Neuronal stem cell (in vitro differentiated cells): ENCODE measurements at regions not wholly inside any gene's neighbourhood (a gene's known extent, or its start where the extent isn't known, plus 50 kb on each side); places are given as distances from the start of the nearest gene placed in this dataset.

Source experiments
- DNase-seq: peaks from one replicate; pipeline ENCODE4 v3.0.0-alpha.2; 2013; ENCODE audit warnings: low spot score
- H2AFZ ChIP-seq: one replicate; pipeline ENCODE4 v1.6.1; 2013; ENCODE audit warnings: mild to moderate bottlenecking, low read length, inconsistent platforms
- H2AK5ac ChIP-seq: 2 replicates; pipeline ENCODE4 v1.6.1; 2013; ENCODE audit warnings: low read depth, mild to moderate bottlenecking, inconsistent platforms, low read length, moderate library complexity, mixed read lengths
- H2BK120ac ChIP-seq: 2 replicates; pipeline ENCODE4 v1.6.1; 2013; ENCODE audit warnings: low read depth, mild to moderate bottlenecking, inconsistent platforms, low read length, moderate library complexity, mixed read lengths
- H2BK12ac ChIP-seq: one replicate; pipeline ENCODE4 v1.6.1; 2013; ENCODE audit warnings: low read length, inconsistent platforms
- H2BK15ac ChIP-seq: 2 replicates; pipeline ENCODE4 v1.6.1; 2013; ENCODE audit warnings: mild to moderate bottlenecking, low read length, inconsistent platforms, mixed read lengths
- H2BK5ac ChIP-seq: one replicate; pipeline ENCODE4 v1.6.1; 2013; ENCODE audit warnings: inconsistent platforms, mild to moderate bottlenecking, low read length, moderate library complexity
- H3K14ac ChIP-seq: one replicate; pipeline ENCODE4 v1.6.1; 2013; ENCODE audit warnings: low read length, inconsistent platforms
- H3K18ac ChIP-seq: 2 replicates; pipeline ENCODE4 v1.6.1; 2013; ENCODE audit warnings: low read length, inconsistent platforms
- H3K23ac ChIP-seq: 2 replicates; pipeline ENCODE4 v1.6.1; 2013; ENCODE audit warnings: low read depth, mild to moderate bottlenecking, mixed read lengths, low read length, inconsistent platforms; ENCODE audit not compliant: poor library complexity
- H3K27ac ChIP-seq: replicated peaks from 3 replicates; pipeline ENCODE4 v1.5.1; 2013; ENCODE audit warnings: low read length, inconsistent platforms
- H3K27me3 ChIP-seq, 3 experiments: 2 replicates each; pipeline ENCODE4 v1.6.1; 2013; ENCODE audit warnings: low read length in 3 of 3, mild to moderate bottlenecking in 2 of 3, inconsistent platforms in 1 of 3, low read depth in 1 of 3, mixed read lengths in 1 of 3, moderate library complexity in 1 of 3; ENCODE audit not compliant: control insufficient read depth in 3 of 3, insufficient read depth in 3 of 3
- H3K36me3 ChIP-seq, 2 donors: replicated peaks in 1 of 2; 2 replicates each; pipeline ENCODE4 v1.6.1; 2013; ENCODE audit warnings: low read length in 2 of 2; ENCODE audit not compliant: control insufficient read depth in 2 of 2, insufficient read depth in 2 of 2
- H3K4ac ChIP-seq: 2 replicates; pipeline ENCODE4 v1.6.1; 2013; ENCODE audit warnings: inconsistent platforms, mild to moderate bottlenecking, low read length, moderate library complexity
- H3K4me1 ChIP-seq, 2 donors: 1 replicate in 1 of 2; 2 replicates in 1 of 2; pipeline ENCODE4 v1.6.1; 2013; ENCODE audit warnings: low read length in 2 of 2, low read depth in 1 of 2; ENCODE audit not compliant: control insufficient read depth in 2 of 2, insufficient read depth in 1 of 2
- H3K4me2 ChIP-seq: one replicate; pipeline ENCODE4 v1.6.1; 2013; ENCODE audit warnings: mild to moderate bottlenecking, low read length, inconsistent platforms; ENCODE audit not compliant: insufficient read depth, poor library complexity, severe bottlenecking
- H3K4me3 ChIP-seq, 2 donors: 2 replicates each; pipeline ENCODE4 v1.5.1; 2013; ENCODE audit warnings: low read length in 2 of 2, mild to moderate bottlenecking in 2 of 2, inconsistent platforms in 1 of 2, moderate library complexity in 1 of 2
- H3K79me1 ChIP-seq: one replicate; pipeline ENCODE4 v1.6.1; 2013; ENCODE audit warnings: low read depth, mild to moderate bottlenecking, inconsistent platforms, low read length, moderate library complexity
- H3K9ac ChIP-seq: one replicate; pipeline ENCODE4 v1.6.1; 2013; ENCODE audit warnings: mild to moderate bottlenecking, low read depth, low read length, inconsistent platforms; ENCODE audit not compliant: poor library complexity
- H3K9me3 ChIP-seq, 2 donors: replicated peaks in 1 of 2; 2 replicates each; pipeline versions ENCODE3 to v1.6.1; 2013; ENCODE audit warnings: low read length in 2 of 2, mild to moderate bottlenecking in 2 of 2, inconsistent platforms in 1 of 2, low read depth in 1 of 2, mixed read lengths in 1 of 2, moderate library complexity in 1 of 2; ENCODE audit not compliant: control insufficient read depth in 2 of 2, insufficient read depth in 1 of 2
- H4K8ac ChIP-seq: one replicate; pipeline ENCODE4 v1.6.1; 2013; ENCODE audit warnings: low read depth, mild to moderate bottlenecking, inconsistent platforms, low read length, moderate library complexity
- H4K91ac ChIP-seq: one replicate; pipeline ENCODE4 v1.6.1; 2013; ENCODE audit warnings: low read length, low read depth, mild to moderate bottlenecking, inconsistent platforms; ENCODE audit not compliant: poor library complexity
- WGBS, 2 donors: extraction: QIAGEN DNeasy Blood & Tissue Kit; methylation state at CpG; one replicate each; pipeline ENCODE4 v1.1.7; 2013; ENCODE audit warnings: missing lambda C conversion rate in 2 of 2, mixed read lengths in 1 of 2; ENCODE audit not compliant: insufficient read length in 2 of 2, insufficient replicate concordance in 1 of 2; ENCODE audit errors: extremely low coverage in 2 of 2; 5-methylcytosine and 5-hydroxymethylcytosine counted together

GRCh38 chr5:52043543-52043942 is 660.3 kb downstream of the ISL1 start:
- Histone ChIP-seq H3K14ac (no peak overlapping the region), H2BK12ac (no peak overlapping the region), H3K9me3 (no peaks in the 10 kb centered on the region), H2AK5ac (no peak overlapping the region), H3K4ac (no peak overlapping the region), H2BK15ac (no peak overlapping the region), H3K27me3 (no peaks in the 10 kb centered on the region), H4K8ac (no peak overlapping the region), H3K4me1 (peaks cover 0 to 8% of the 10 kb centered on the region in 2 donors), H2BK5ac (no peak overlapping the region), H3K4me2 (no peak overlapping the region), H3K27ac (no peak overlapping the region), H3K23ac (no peak overlapping the region), H3K36me3 (no peaks in the 10 kb centered on the region), H3K79me1 (no peaks in the 10 kb centered on the region), H4K91ac (no peak overlapping the region), H3K18ac (no peak overlapping the region), H3K9ac (no peak overlapping the region), H2BK120ac (no peak overlapping the region), H3K4me3 (no peak overlapping the region), H2AFZ (no peak overlapping the region)
- DNase-seq: no peak
- no CpG with 5 or more reads among the region's 3 CpGs for WGBS, 2 donors

- Histone ChIP-seq H2AFZ (no peak overlapping the region), H3K4ac (no peak overlapping the region), H3K18ac (no peak overlapping the region), H2BK120ac (no peak overlapping the region), H2AK5ac (no peak overlapping the region), H3K27me3 (no peaks in the 10 kb centered on the region), H3K14ac (no peak overlapping the region), H3K4me3 (no peak overlapping the region), H2BK12ac (no peak overlapping the region), H2BK15ac (no peak overlapping the region), H3K23ac (no peak overlapping the region), H4K8ac (no peak overlapping the region), H3K36me3 (no peaks in the 10 kb centered on the region), H3K9me3 (no peaks in the 10 kb centered on the region), H4K91ac (no peak overlapping the region), H3K27ac (no peak overlapping the region), H3K9ac (no peak overlapping the region), H2BK5ac (no peak overlapping the region), H3K4me2 (no peak overlapping the region), H3K4me1 (no peaks in the 10 kb centered on the region), H3K79me1 (no peaks in the 10 kb centered on the region)
- no peak for DNase-seq
- WGBS, 2 donors: no CpG with 5 or more reads among the region's 3 CpGs
These were observed 668.5 kb downstream of the ISL1 start for GRCh38 chr5:52051759-52052158.

GRCh38 chr5:52063186-52063585 is 679.9 kb downstream of the ISL1 start:
- no peak overlapping the region for H3K14ac ChIP-seq
- no peak overlapping the region for H2BK15ac ChIP-seq
- H2AFZ ChIP-seq: no peak overlapping the region
- no peak for DNase-seq
- H3K9ac ChIP-seq: no peak overlapping the region
- peaks cover 0 to 7% of the 10 kb centered on the region in 2 donors for H3K9me3 ChIP-seq
- no peak overlapping the region for H2BK12ac ChIP-seq
- H4K91ac ChIP-seq: no peak overlapping the region
- WGBS, 2 donors: no CpG with 5 or more reads among the region's 4 CpGs
- H2AK5ac ChIP-seq: no peak overlapping the region
- no peak overlapping the region for H2BK120ac ChIP-seq
- no peaks in the 10 kb centered on the region for H3K79me1 ChIP-seq
- H2BK5ac ChIP-seq: no peak overlapping the region
- no peak overlapping the region for H3K4ac ChIP-seq
- H3K4me2 ChIP-seq: no peak overlapping the region
- H3K27ac ChIP-seq: no peak overlapping the region
- H3K4me3 ChIP-seq: no peak overlapping the region
- H3K18ac ChIP-seq: no peak overlapping the region
- no peak overlapping the region for H4K8ac ChIP-seq
- no peaks in the 10 kb centered on the region for H3K4me1 ChIP-seq
- no peaks in the 10 kb centered on the region for H3K36me3 ChIP-seq
- peaks cover 0 to 17% (median 0%) of the 10 kb centered on the region in 3 experiments for H3K27me3 ChIP-seq
- no peak overlapping the region for H3K23ac ChIP-seq

- no peak overlapping the region for H2BK15ac ChIP-seq
- no peak overlapping the region for H4K8ac ChIP-seq
- H2BK5ac ChIP-seq: no peak overlapping the region
- H3K27me3 ChIP-seq: peaks cover 0 to 17% (median 0%) of the 10 kb centered on the region in 3 experiments
- no peak overlapping the region for H2AFZ ChIP-seq
- DNase-seq: no peak
- H2BK12ac ChIP-seq: no peak overlapping the region
- H3K4me2 ChIP-seq: no peak overlapping the region
- no peaks in the 10 kb centered on the region for H3K36me3 ChIP-seq
- H3K27ac ChIP-seq: no peak overlapping the region
- H2BK120ac ChIP-seq: no peak overlapping the region
- no peak overlapping the region for H3K9ac ChIP-seq
- H3K14ac ChIP-seq: no peak overlapping the region
- H3K4ac ChIP-seq: no peak overlapping the region
- no peak overlapping the region for H2AK5ac ChIP-seq
- no peaks in the 10 kb centered on the region for H3K4me1 ChIP-seq
- no peak overlapping the region for H3K18ac ChIP-seq
- H4K91ac ChIP-seq: no peak overlapping the region
- no CpG with 5 or more reads among the region's 2 CpGs for WGBS, 2 donors
- no peak overlapping the region for H3K4me3 ChIP-seq
- H3K79me1 ChIP-seq: no peaks in the 10 kb centered on the region
- no peak overlapping the region for H3K23ac ChIP-seq
- H3K9me3 ChIP-seq: peaks cover 0 to 7% of the 10 kb centered on the region in 2 donors
These were observed 681.9 kb downstream of the ISL1 start for GRCh38 chr5:52065182-52065581.
